ENCODE measurements at regions not wholly inside any gene's neighbourhood (a gene's known extent, or its start where the extent isn't known, plus 50 kb on each side); places are given as distances from the start of the nearest gene placed in this dataset.

- no peak for TF ChIP-seq CTCF (IDR thresholded peaks at IDR 0.05; ENCODE audit: borderline replicate concordance, insufficient read depth, low read depth, low read length)
- H3K4me3 ChIP-seq (ENCODE audit: low read depth, low read length) = no peak overlapping the region
Measured at GRCh38 chr6:95249661-95250060, 327.7 kb upstream of the MANEA start.

- no peak overlapping the region for H3K4me3 ChIP-seq (ENCODE audit: low read depth, low read length)
- no peak for TF ChIP-seq CTCF (IDR thresholded peaks at IDR 0.05; ENCODE audit: borderline replicate concordance, insufficient read depth, low read depth, low read length)
Measured at GRCh38 chr6:95263840-95264239, 313.5 kb upstream of the MANEA start.

- TF ChIP-seq CTCF (IDR thresholded peaks at IDR 0.05; ENCODE audit: borderline replicate concordance, insufficient read depth, low read depth, low read length) = no peak
- no peak overlapping the region for H3K4me3 ChIP-seq (ENCODE audit: low read depth, low read length)
Measured at GRCh38 chr6:95266537-95267258, 310.6 kb upstream of the MANEA start.

GRCh38 chr6:95274686-95275235 is 302.6 kb upstream of the MANEA start:
- no peak for TF ChIP-seq CTCF (IDR thresholded peaks at IDR 0.05; ENCODE audit: borderline replicate concordance, insufficient read depth, low read depth, low read length)
- H3K4me3 ChIP-seq (ENCODE audit: low read depth, low read length) = no peak overlapping the region

- no peak for TF ChIP-seq CTCF (IDR thresholded peaks at IDR 0.05; ENCODE audit: borderline replicate concordance, insufficient read depth, low read depth, low read length)
- H3K4me3 ChIP-seq (ENCODE audit: low read depth, low read length) = no peak overlapping the region
Measured at GRCh38 chr6:95279616-95280015, 297.7 kb upstream of the MANEA start.

- TF ChIP-seq CTCF (IDR thresholded peaks at IDR 0.05; ENCODE audit: borderline replicate concordance, insufficient read depth, low read depth, low read length) = peak; percentile 51; the same call in 1 of the 2 replicates
Measured at GRCh38 chr6:95280686-95281273, 296.6 kb upstream of the MANEA start.

GRCh38 chr6:95285881-95286280 is 291.5 kb upstream of the MANEA start:
- no peak for TF ChIP-seq CTCF (IDR thresholded peaks at IDR 0.05; ENCODE audit: borderline replicate concordance, insufficient read depth, low read depth, low read length)
- no peak overlapping the region for H3K4me3 ChIP-seq (ENCODE audit: low read depth, low read length)

More at GRCh38 chr6:95280686-95281273, 296.6 kb upstream of the MANEA start:
- H3K4me3 ChIP-seq (ENCODE audit: low read depth, low read length) = no peak overlapping the region
